GM21515 (cell line): ENCODE measurements at regions not wholly inside any gene's neighbourhood (a gene's known extent, or its start where the extent isn't known, plus 50 kb on each side); places are given as distances from the start of the nearest gene placed in this dataset.
"Not testable (repeated sequence)": the region's sequence is repeated elsewhere in the genome, so short reads cannot be mapped to it uniquely, and the experiment has no call there.

ENCODE experiments used
- ATAC-seq: cut with Tn5 transposase; IDR thresholded peaks from one replicate; pipeline ENCODE4 v1.9.1; 2021; ENCODE audit not compliant: unreplicated experiment

GRCh38 chr10:33867199-33867789 is 532.8 kb upstream of the NRP1 start:
- not testable (repeated sequence) for ATAC-seq

- no peak for ATAC-seq
These were observed 528.9 kb upstream of the NRP1 start for GRCh38 chr10:33863352-33863751.

GRCh38 chr10:33862536-33863105 is 528.2 kb upstream of the NRP1 start:
- no peak for ATAC-seq

- no peak for ATAC-seq
These were observed 527.4 kb upstream of the NRP1 start for GRCh38 chr10:33861833-33862232.

- no peak for ATAC-seq
These were observed 526.7 kb upstream of the NRP1 start for GRCh38 chr10:33861016-33861704.

DNA sequence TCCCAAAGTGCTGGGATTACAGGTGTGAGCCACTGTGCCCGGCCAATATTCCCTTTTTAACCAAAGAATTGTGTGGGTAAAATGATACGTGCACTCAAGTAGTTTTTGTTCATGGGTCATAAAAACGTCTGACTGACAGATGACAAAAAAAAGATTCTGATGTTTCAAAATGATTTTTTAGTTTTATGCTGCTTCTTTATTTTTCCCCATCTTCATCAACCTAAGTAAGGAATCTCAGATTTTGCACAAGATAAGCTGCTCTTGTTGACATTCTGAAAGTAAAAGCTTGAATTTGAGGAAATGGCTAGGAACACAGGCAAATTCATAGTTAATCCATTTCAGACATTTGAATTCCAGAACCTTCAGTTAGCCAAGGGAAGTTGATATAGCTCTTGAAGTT is 526.1 kb upstream of the NRP1 start:
- ATAC-seq: no peak

GRCh38 chr10:33859319-33860022 is 525.0 kb upstream of the NRP1 start:
- ATAC-seq: no peak

- ATAC-seq: no peak
These were observed 523.9 kb upstream of the NRP1 start for GRCh38 chr10:33858326-33858725.

DNA sequence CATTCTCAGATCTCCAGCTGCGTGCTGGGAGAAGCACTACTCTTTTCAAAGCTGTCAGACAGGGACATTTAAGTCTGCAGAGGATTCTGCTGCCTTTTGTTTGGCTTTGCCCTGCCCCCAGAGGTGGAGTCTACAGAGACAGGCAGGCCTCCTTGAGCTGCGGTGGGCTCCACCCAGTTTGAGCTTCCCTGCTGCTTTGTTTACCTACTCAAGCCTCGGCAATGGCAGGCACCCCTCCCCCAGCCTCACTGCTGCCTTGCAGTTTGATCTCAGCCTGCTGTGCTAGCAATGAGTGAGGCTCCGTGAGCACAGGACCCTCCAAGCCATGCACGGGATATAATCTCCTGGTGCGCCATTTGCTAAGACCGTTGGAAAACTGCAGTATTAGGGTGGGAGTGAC is 518.8 kb upstream of the NRP1 start:
- ATAC-seq: not testable (repeated sequence)

- ATAC-seq: no peak
These were observed 508.9 kb upstream of the NRP1 start for GRCh38 chr10:33843379-33843778.

DNA sequence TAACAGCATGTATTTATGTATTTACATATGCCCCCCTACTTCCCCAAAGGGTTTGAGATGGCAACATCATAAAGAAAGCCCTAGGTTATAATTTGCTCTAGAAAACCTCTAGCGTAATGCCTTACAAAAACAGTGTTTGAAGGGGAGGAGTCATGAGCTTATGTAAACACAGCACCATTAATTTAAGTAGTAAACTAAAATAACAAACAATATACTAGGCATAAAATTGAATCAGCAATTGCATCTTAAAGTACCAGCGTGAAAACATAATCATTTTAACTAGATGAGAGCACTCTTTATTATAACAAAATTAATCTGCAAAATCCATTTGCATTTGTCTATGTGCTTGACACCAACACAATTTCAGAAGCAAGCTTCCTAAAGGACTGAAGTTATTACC is 507.2 kb upstream of the NRP1 start:
- no peak for ATAC-seq

DNA sequence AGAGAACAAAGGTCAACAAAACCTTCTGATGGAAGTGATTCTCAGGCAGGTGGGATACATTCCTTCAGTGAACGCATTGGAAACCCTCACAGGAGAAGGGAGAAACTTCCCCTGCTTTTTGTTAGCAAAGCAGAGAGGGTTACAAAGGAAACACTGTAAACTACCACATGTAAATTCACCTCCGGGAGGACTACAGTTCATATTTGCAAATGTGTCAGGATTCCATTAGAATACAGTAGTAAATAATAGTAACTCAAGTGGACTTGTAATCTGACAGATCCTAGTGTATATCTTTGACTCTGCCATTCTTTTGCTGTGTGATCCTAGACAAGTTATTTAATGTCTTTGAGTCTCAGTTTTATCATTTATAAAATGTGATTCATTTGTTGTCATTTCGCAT is 504.3 kb upstream of the NRP1 start:
- no peak for ATAC-seq

- no peak for ATAC-seq
These were observed 503.3 kb upstream of the NRP1 start for GRCh38 chr10:33837736-33838135.

- no peak for ATAC-seq
These were observed 501.1 kb upstream of the NRP1 start for GRCh38 chr10:33835556-33835955.

GRCh38 chr10:33833566-33833965 is 499.1 kb upstream of the NRP1 start:
- no peak for ATAC-seq

- ATAC-seq: no peak
These were observed 497.8 kb upstream of the NRP1 start for GRCh38 chr10:33832124-33832787.

DNA sequence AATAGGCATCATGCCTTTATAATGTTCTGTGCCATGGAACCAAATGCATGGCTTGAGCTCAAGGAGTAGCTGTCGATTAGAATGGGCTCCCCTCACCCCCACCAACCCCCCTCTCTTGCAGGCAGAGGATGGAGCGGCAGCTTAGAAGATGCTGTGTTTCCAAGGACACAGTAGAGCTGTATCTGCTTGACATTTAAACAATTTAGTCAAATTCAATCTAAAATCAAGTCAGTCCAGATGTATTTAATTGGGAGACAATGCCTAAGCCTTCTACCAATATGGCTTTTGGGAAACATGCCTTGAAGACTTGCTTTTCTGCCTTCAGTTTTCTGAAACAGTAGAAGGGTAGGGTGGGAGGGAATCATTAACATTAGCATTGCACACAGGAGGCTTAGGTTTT is 497.1 kb upstream of the NRP1 start:
- no peak for ATAC-seq

- ATAC-seq: not testable (repeated sequence)
These were observed 495.4 kb upstream of the NRP1 start for GRCh38 chr10:33829899-33830298.

GRCh38 chr10:33828592-33828991 is 494.1 kb upstream of the NRP1 start:
- ATAC-seq: no peak

DNA sequence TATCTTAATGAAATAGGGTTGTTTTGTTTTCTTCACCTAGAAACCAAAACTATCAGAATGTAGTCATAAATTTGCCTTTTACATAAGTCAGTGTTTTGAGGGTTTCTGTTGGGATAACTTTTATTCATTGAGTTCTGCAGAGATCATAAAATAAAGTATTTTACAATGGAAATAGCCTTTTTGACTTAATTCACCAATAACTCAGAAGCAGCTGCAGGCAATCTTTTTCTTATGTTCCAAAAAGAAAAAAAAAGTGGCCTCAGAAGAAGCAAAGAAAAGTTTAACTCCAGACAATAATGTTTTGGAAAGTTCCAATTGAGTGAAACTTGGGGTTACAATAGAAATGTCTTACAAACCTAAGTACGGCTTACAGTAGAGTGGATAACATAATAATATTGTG is 491.7 kb upstream of the NRP1 start:
- no peak for ATAC-seq

DNA sequence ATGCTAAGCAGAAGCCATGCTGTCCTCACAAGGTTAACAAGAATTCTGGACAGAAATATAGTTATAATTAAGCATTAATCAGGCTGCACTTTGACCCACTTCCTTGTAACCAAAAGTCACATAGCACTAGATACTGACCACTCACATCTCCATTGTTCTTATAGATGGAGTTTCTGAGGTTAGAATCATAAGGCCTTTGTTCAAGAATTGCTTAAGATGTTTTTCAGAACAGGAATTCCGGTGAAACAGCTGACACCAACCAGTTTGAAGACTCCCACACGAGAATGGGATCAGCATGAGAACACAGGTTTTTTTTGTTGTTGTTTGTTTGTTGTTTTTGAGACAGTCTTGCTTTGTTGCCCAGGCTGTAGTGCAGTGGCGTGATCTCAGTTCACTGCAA is 488.3 kb upstream of the NRP1 start:
- no peak for ATAC-seq

DNA sequence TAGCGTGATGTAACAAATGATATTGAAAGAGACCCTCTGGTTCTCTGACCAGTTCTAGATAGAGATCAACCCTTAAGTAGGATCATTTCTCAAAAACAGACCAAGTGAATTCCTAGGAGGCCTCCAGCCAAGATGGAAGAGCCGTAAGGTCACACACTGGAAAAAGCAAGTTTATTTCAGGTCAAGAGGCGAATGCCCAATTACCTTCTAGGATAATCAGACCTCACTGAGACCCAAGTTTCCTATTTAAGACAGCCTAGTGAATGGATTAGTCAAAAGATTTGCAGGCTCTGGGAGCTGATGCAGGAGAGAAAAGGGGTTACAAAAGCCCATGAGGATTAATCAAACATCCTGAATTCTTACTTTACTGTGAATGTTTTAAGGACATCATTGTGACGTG is 486.1 kb upstream of the NRP1 start:
- ATAC-seq: no peak
